ENCODE measurements at regions not wholly inside any gene's neighbourhood (a gene's known extent, or its start where the extent isn't known, plus 50 kb on each side); places are given as distances from the start of the nearest gene placed in this dataset.
"Not testable (repeated sequence)": the region's sequence is repeated elsewhere in the genome, so short reads cannot be mapped to it uniquely, and the experiment has no call there.

- no peak for DNase-seq
Measured at GRCh38 chr18:28519997-28520396, 343.1 kb upstream of the CDH2 start.

- no peak for DNase-seq
Measured at GRCh38 chr18:28514699-28515098, 337.8 kb upstream of the CDH2 start.

DNA sequence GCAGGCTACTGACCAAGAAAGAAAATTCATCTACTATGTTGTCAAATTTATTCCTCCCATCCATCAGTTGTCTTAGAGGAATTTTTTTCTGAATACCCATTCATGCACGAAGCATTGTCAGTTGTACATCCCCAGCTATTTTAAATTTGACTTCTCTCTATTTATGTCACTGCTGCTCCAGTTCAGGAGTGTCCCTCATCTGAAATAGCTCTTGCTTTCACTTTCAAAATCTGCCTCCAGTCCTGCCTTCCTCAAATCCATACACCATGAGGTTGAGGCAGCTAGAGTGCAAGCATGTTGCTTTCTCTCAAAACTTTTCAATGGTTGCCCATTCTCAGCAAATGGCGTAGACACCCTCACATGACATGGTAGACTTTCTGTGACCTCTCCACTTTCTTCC, 335.4 kb upstream of the CDH2 start:
- no peak for DNase-seq

DNA sequence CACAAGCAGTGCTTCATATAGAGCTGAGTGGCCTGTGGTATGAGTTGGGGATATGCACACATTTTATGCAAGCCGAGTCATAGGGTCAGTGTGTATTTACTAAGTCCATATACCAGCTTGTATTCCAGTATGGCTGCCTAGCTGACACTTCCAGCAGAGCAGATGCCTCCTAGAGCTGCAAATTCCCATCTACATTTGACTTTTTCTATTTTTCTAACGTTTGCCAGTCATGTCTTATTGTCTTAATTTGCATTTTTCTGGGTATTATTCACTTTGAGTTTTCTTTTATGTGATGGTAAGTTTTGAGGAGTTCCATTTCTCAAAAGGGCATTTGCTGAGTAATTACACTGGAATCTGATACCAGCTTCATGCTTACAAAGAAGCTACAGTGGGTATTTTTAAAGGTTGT, 334.5 kb upstream of the CDH2 start:
- DNase-seq = no peak

DNA sequence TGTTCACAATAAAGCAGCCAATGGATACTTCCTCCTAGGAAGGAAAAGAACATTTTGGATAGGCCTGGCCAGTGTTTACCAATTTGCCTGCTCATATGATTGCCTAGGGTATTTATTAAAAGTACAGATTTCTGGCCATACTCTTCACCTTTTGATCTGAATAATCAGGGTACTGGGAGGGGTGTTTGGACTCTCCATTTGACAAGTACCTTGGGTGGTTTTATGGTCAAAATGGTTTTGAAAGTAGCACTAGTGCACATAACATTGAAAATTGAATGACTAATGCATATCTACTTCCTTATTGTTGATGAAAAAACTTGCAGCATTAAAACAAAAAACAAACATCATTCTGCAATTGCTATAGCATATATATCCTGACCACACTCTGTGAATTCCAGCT, 333.3 kb upstream of the CDH2 start:
- no peak for DNase-seq

GRCh38 chr18:28504066-28504465, 327.1 kb upstream of the CDH2 start:
- no peak for DNase-seq

GRCh38 chr18:28494151-28494550, 317.2 kb upstream of the CDH2 start:
- DNase-seq = no peak

DNA sequence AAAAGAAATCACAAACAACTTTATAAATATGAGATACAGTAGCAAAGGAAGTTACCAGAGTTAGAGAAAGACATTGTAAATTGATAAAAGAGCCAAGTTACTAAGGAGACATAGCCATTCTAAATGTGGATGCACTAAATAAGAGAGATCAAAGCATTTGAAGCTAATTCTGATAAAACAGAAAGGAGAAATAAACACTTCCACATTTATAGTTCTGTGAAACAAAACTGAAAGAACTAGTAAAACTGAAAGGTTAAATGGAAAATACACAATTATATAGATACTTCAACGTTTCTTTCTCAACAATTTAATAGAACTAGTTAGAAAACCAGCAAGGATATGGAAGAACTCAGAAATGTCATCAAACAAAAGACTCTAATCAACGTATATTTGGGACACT, 309.0 kb upstream of the CDH2 start:
- DNase-seq = no peak

DNA sequence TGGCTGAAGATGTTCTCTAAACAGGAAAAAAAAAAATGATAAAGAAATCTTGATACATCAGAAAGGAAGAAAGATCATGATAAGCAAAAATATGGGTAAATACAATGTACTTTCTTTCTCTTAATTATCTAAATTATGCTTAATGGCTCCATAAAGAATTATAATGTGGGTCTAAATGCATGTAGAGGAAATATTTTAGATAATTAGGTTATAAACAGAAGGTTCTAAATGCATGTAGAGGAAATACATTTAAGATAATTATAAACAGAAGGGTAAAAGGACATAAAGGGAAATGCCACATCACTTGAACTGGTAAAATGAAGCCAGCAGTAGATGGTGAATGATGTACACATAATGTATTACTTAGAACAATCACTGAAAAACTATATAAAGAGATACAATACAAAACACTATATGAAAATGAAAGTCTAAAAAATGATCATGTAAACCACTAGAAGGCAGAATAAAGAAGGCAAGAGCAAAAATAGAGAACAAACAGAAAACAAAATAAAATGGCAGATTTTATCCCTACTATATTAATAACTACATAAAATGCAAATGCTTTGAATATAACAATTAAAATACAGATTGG, 308.4 kb upstream of the CDH2 start:
- no peak for DNase-seq

- DNase-seq = no peak
Measured at GRCh38 chr18:28478531-28478930, 301.6 kb upstream of the CDH2 start.

DNA sequence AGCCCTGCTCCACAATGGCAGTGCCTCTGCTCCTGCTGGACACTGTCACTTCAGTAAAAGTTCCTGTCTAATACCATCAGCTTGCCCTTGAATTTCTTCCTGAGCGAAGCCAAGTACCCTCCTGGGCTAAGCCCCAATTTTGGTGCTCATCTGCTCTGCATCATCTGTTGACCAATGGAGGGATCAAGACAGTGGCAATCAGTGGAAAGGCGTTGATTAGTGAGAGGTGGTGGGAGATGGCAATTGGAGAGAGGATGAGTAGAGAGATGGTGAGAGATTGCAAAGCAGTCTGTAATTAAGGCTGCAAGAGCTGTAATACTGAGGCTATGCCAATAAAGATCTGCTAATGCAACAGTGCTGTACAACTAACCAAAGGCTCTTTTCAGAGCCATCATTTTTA, 299.4 kb upstream of the CDH2 start:
- no peak for DNase-seq

- DNase-seq = no peak
Measured at GRCh38 chr18:28469946-28470345, 293.0 kb upstream of the CDH2 start.

- no peak for DNase-seq
Measured at GRCh38 chr18:28468901-28469300, 292.0 kb upstream of the CDH2 start.

GRCh38 chr18:28466204-28466603, 289.3 kb upstream of the CDH2 start:
- DNase-seq = no peak

GRCh38 chr18:28459587-28459986, 282.7 kb upstream of the CDH2 start:
- DNase-seq = no peak

GRCh38 chr18:28458751-28459150, 281.8 kb upstream of the CDH2 start:
- no peak for DNase-seq

DNA sequence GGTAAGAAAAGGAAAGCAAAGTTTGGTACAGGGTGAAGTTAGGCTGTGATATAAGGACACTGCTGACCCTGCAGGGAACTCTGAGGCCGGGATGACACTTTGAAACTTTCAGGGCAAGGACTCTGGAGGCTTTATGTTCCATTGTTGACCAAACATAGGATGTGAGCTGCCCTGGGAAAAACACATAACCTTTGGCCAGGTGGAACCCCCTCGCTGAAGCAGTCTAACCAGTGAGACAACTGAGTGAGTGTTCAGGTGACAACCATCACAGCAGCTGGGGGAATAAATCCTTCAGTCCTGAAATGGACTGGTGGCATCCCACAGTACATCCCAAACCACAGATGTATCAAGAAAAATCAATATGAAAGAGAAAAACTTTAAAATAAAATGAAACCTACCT, 280.9 kb upstream of the CDH2 start:
- no peak for DNase-seq

DNA sequence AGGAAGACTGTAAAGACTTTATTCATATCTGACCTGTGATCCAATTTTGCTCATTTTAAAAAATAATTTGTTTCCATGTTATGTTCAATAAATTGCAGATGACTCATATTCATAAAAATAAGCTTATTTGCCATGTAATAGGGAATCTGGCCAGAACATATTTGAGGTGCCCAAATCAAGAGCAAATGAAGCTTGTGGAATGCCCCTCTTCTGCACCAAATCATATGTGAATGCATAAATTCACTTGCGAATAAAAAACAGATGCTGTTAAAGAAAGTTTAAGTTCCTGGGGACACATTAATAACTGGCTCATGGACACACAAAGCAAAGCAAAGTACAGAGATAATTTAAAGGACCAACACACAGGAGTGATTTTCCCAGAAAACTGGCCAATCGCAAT, 279.0 kb upstream of the CDH2 start:
- DNase-seq = no peak

DNA sequence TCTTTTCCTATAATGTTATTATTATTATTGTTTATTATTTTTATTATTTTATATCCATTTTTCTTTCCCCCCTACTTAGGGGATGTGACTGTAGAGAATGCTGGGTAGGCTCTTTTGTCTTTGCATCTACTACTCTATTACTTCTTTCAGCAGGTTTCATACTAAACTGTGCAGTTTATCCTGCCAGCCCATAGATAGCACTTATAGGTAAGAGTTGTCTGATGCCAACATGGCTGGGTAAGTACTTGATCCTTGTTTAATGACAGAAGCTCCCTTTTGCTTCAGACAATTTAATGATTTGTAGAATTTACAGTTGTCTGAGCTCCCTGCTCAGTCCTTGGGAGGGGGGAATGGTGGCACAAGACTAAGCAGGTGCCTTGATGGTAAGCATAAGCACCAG, 262.9 kb upstream of the CDH2 start:
- DNase-seq = no peak

DNA sequence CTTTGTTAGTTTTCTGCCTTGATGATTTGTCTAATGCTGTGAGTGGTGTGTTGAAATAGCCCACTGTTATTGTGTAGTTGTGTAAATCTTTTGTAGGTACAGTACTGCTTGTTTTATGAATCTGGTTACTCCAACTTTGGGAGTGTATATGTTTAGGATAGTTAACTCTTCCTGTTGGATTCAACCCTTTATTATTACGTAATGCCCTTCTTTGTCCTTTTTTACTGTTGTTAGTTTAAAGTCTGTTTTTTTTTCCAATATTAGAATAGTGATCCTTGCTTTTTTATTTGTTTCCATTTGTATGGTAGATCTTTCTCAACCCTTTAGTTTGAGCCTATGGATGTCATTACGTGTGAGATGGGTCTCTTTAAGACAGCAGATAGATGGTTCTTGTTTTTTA, 261.5 kb upstream of the CDH2 start:
- DNase-seq = no peak

- no peak for DNase-seq
Measured at GRCh38 chr18:28432339-28432738, 255.4 kb upstream of the CDH2 start.

GRCh38 chr18:28425886-28426285, 249.0 kb upstream of the CDH2 start:
- no peak for DNase-seq

DNA sequence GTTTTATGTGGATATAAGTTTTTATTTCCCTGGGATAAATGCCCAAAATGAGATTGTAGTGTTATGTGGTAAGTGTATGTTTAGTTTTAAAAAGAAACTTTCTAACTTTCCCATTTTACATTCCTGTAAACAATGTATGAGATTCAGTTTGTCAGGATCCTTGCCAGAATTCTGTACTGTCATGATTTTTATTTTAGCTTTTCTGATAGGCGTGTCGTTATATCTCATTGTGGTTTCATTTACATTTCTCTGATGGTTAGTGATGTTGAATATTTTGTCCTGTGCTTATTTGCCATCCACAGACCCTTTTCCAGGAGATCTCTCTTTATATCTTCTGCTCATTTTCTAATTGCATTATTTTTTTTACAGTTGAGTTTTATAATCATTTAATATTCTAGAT, 245.6 kb upstream of the CDH2 start:
- no peak for DNase-seq

GRCh38 chr18:28421950-28422349, 245.0 kb upstream of the CDH2 start:
- not testable (repeated sequence) for DNase-seq

- no peak for DNase-seq
Measured at GRCh38 chr18:28412521-28412920, 235.6 kb upstream of the CDH2 start.

DNA sequence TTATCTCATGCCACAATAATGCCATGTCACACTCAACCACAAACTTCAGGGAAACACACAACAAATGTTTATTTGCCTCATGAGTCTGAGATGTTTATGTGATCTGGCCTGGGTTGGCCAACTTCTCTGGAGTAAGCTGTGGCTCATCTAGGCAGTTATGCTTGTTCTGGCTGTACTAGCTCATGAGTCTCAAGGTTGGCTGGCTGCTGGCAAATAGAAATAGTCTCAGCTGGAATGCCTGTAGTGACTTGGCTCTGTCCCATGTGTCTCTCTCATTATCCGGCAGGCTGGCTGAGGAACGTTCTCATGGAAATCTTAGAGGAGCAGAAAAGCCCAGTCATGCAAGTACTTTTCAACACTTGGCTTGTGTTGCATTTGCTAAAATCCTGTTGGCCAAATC, 234.9 kb upstream of the CDH2 start:
- DNase-seq = no peak
